ENCODE measurements at regions not wholly inside any gene's neighbourhood (a gene's known extent, or its start where the extent isn't known, plus 50 kb on each side); places are given as distances from the start of the nearest gene placed in this dataset.

- Histone ChIP-seq H3K27ac (no peak overlapping the region), H3K36me3 (no peaks in the 10 kb centered on the region), H3K9me3 (no peaks in the 10 kb centered on the region), H3K4me1 (no peaks in the 10 kb centered on the region), H3K27me3 (no peaks in the 10 kb centered on the region), H3K4me3 (no peak overlapping the region)
- intact Hi-C loops (cut with DNase I), result no loop called here
- no peak for TF ChIP-seq CTCF (IDR thresholded peaks at IDR 0.05)
- DNase-seq (no peak), ATAC-seq (no peak)
Observed at GRCh38 chr13:30009411-30009810, 159.0 kb upstream of the UBL3 start.

DNA sequence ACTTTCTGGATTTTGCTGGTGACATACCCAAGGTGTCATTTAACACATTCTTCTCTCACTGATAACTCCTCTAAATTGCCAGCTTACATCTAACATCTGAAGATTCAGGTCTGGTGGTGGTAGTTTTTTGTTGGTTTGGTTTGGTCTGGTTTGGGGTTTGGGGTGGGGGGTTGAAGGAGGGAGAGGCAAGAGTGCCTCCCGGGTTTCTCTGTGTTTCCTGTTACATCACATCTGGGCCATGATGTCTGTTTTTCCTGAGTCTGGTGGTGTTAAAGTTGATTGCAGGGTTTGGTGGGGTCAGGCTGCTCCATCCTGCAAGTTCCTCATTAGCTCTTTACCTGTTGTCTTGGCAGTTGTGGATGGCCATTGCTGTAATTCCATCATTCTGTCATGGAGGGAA lies 155.8 kb upstream of the UBL3 start:
- Histone ChIP-seq H3K4me3 (no peak overlapping the region), H3K27ac (no peak overlapping the region), H3K36me3 (no peaks in the 10 kb centered on the region), H3K27me3 (no peaks in the 10 kb centered on the region), H3K9me3 (no peaks in the 10 kb centered on the region), H3K4me1 (no peaks in the 10 kb centered on the region)
- ATAC-seq (no peak), DNase-seq (no peak)
- TF ChIP-seq CTCF (IDR thresholded peaks at IDR 0.05), result no peak
- intact Hi-C loops (cut with DNase I), result no loop called here

DNA sequence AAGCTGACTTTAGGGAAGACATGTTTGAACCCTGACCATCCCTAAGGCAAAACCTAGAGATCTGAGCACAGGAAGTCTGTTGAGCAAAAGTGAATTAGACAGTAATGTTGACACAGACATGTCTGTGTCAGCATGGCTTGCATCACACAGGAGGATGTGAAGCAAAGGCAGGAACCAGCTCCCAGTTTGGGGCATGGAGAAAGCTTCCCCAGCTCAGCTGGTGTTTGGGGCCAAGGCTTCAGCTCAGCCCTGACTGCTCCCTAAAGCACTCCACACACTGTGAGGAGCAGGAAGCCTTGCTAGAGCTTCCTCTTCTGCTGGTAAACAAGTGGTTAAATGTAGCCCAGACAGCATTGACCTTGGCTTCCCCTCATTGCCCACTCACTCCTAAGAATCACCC lies 153.8 kb upstream of the UBL3 start:
- no peaks in the 10 kb centered on the region for H3K27me3 ChIP-seq
- no peak overlapping the region for H3K4me3 ChIP-seq
- H3K9me3 ChIP-seq, result no peaks in the 10 kb centered on the region
- intact Hi-C loops (cut with DNase I), result no loop called here
- H3K27ac ChIP-seq, result no peak overlapping the region
- no peak for DNase-seq
- H3K4me1 ChIP-seq, result no peaks in the 10 kb centered on the region
- no peaks in the 10 kb centered on the region for H3K36me3 ChIP-seq
- TF ChIP-seq CTCF (IDR thresholded peaks at IDR 0.05), result no peak
- ATAC-seq, result no peak

GRCh38 chr13:30002577-30002976 lies 152.2 kb upstream of the UBL3 start:
- ATAC-seq (no peak), DNase-seq (no peak)
- Histone ChIP-seq H3K36me3 (no peaks in the 10 kb centered on the region), H3K27ac (no peak overlapping the region), H3K27me3 (no peaks in the 10 kb centered on the region), H3K4me3 (no peak overlapping the region), H3K4me1 (no peaks in the 10 kb centered on the region), H3K9me3 (no peaks in the 10 kb centered on the region)
- TF ChIP-seq CTCF (IDR thresholded peaks at IDR 0.05), result no peak
- intact Hi-C loops (cut with DNase I), result no loop called here

DNA sequence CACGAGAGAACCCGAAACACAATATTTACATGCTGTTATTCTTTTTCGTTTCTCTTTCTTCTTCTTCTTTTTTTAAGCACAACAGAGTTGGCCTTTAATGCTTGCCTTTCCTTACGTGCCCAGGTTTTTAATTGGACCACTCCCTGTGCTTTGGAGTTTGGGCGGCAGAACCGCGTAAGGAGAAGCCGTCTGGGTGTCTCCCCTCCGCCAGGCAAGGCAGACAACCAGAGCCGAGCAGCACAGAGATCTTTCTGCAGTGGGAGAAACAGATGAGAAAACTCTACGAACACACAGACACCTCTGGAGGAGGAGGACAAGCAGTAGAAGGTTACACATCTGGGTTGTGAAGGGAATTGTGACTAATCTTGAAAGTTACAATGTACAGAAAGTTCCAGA lies 150.0 kb upstream of the UBL3 start:
- H3K27me3 ChIP-seq, result no peaks in the 10 kb centered on the region
- no peak for TF ChIP-seq CTCF (IDR thresholded peaks at IDR 0.05)
- no peaks in the 10 kb centered on the region for H3K9me3 ChIP-seq
- H3K4me3 ChIP-seq, result no peak overlapping the region
- DNase-seq (no peak), ATAC-seq (no peak)
- no peak overlapping the region for H3K27ac ChIP-seq
- no peaks in the 10 kb centered on the region for H3K36me3 ChIP-seq
- intact Hi-C loops (cut with DNase I), result no loop called here
- no peaks in the 10 kb centered on the region for H3K4me1 ChIP-seq

All from left lung (tissue), 4 donors.